Neural progenitor cell (in vitro differentiated cells): ENCODE measurements at regions not wholly inside any gene's neighbourhood (a gene's known extent, or its start where the extent isn't known, plus 50 kb on each side); places are given as distances from the start of the nearest gene placed in this dataset.
A peak's percentile ranks its signal among the peaks of the same experiment; 100 is the strongest.

Experiments
- DNase-seq: peaks from one replicate; pipeline ENCODE4 v3.0.0-alpha.2; 2016; ENCODE audit warnings: low spot score
- H2AFZ ChIP-seq: fragments of 200-600 bp; sonication (generic); replicated peaks from 2 replicates; pipeline ENCODE4 v1.6.1; 2016; ENCODE audit warnings: antibody characterized with exemption
- H3F3A ChIP-seq: fragments of 200-600 bp; sonication (generic); 2 replicates; pipeline ENCODE4 v1.6.1; 2016; ENCODE audit warnings: antibody characterized with exemption, low read depth
- H3K27ac ChIP-seq: fragments of 200-600 bp; sonication (generic); 2 replicates; pipeline ENCODE4 v1.5.1; 2016; ENCODE audit warnings: mild to moderate bottlenecking
- H3K27me3 ChIP-seq: fragments of 200-600 bp; sonication (generic); 2 replicates; pipeline ENCODE4 v1.6.1; 2016; ENCODE audit warnings: mild to moderate bottlenecking, moderate library complexity
- H3K36me3 ChIP-seq: fragments of 200-600 bp; sonication (generic); 2 replicates; pipeline ENCODE4 v1.5.1; 2016
- H3K4me1 ChIP-seq: fragments of 200-600 bp; sonication (generic); 2 replicates; pipeline ENCODE4 v1.6.1; 2016; ENCODE audit warnings: mixed run types
- H3K4me2 ChIP-seq: fragments of 200-600 bp; sonication (generic); 2 replicates; pipeline ENCODE4 v1.6.1; 2016
- H3K4me3 ChIP-seq: fragments of 200-600 bp; sonication (generic); 2 replicates; pipeline ENCODE4 v1.5.1; 2016
- H3K79me2 ChIP-seq: fragments of 200-600 bp; sonication (generic); 2 replicates; pipeline ENCODE4 v1.6.1; 2016; ENCODE audit warnings: low read depth
- H3K9ac ChIP-seq: fragments of 200-600 bp; sonication (generic); 2 replicates; pipeline ENCODE4 v1.6.1; 2016
- H3K9me3 ChIP-seq: fragments of 200-600 bp; sonication (generic); 2 replicates; pipeline ENCODE4 v1.5.1; 2016; ENCODE audit warnings: low read depth
- H4K20me1 ChIP-seq: fragments of 200-600 bp; sonication (generic); 2 replicates; pipeline ENCODE4 v1.6.1; 2016; ENCODE audit warnings: low read depth
- H3K27ac Mint-ChIP-seq: 3 replicates; pipeline ENCODE4 v1.8.0; 2021; ENCODE audit warnings: mixed read lengths
- H3K27me3 Mint-ChIP-seq: 2 replicates; pipeline ENCODE4 v1.8.0; 2022; ENCODE audit warnings: low read depth, mild to moderate bottlenecking, inconsistent platforms, moderate library complexity, mixed read lengths; ENCODE audit not compliant: insufficient read depth
- H3K36me3 Mint-ChIP-seq: 3 replicates; pipeline ENCODE4 v1.8.0; 2021; ENCODE audit warnings: mixed read lengths
- H3K4me1 Mint-ChIP-seq: 3 replicates; pipeline ENCODE4 v1.8.0; 2021; ENCODE audit warnings: mixed read lengths
- H3K4me3 Mint-ChIP-seq: 3 replicates; pipeline ENCODE4 v1.8.0; 2021; ENCODE audit warnings: mild to moderate bottlenecking, moderate library complexity, mixed read lengths
- H3K9me3 Mint-ChIP-seq: 3 replicates; pipeline ENCODE4 v1.8.0; 2020; ENCODE audit warnings: mixed read lengths
- CTCF ChIP-seq: fragments of 200-600 bp; sonication (generic); IDR thresholded peaks from 2 replicates; pipeline ENCODE4 v1.5.1; 2017; ENCODE audit warnings: antibody characterized with exemption, mild to moderate bottlenecking
- EZH2 ChIP-seq: fragments of 200-600 bp; sonication (generic); IDR thresholded peaks from 2 replicates; pipeline ENCODE4 v1.6.1; 2017; ENCODE audit warnings: antibody characterized with exemption, mild to moderate bottlenecking, moderate library complexity
- EZH2phosphoT487 ChIP-seq: fragments of 200-600 bp; sonication (generic); IDR thresholded peaks from 2 replicates; pipeline ENCODE4 v1.6.1; 2017; ENCODE audit warnings: antibody characterized with exemption

DNA sequence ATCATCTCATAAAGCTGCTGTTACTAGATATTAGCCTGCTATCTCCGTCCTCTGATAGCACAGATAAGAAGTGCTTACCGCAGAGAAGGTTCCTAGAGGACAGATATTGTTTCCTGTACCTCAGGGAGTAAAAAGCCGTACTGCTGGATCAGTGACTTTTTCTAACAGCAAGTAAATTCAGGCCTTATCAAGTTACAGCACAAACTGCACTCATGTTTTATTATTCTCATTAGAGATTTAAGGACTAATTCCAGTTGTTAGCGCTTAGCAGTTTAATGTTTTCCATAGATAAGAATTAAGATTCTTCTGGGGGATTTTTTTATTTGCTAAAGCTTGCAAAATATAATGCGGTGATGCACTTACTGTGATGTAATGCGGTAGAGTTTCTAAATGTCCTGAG is 119.0 kb upstream of the OBI1 start:
- Histone ChIP-seq H3K9me3 (no peaks in the 10 kb centered on the region), H3K4me3 (no peak overlapping the region), H3F3A (no peaks in the 10 kb centered on the region), H3K4me1 (peaks cover 15% of the 10 kb centered on the region), H3K27me3 (no peaks in the 10 kb centered on the region), H3K9ac (no peak overlapping the region), H2AFZ (peak overlapping the region; percentile 27), H3K4me2 (no peak overlapping the region), H3K27ac (no peak overlapping the region), H3K36me3 (no peaks in the 10 kb centered on the region), H3K79me2 (no peaks in the 10 kb centered on the region), H4K20me1 (no peaks in the 10 kb centered on the region)
- H3K36me3 Mint-ChIP-seq = no peaks in the 10 kb centered on the region
- no peak for TF ChIP-seq EZH2phosphoT487
- no peak for TF ChIP-seq CTCF
- no peak for TF ChIP-seq EZH2
- no peaks in the 10 kb centered on the region for H3K27me3 Mint-ChIP-seq
- no peak overlapping the region for H3K27ac Mint-ChIP-seq
- H3K9me3 Mint-ChIP-seq = no peaks in the 10 kb centered on the region
- peaks cover 10% of the 10 kb centered on the region for H3K4me1 Mint-ChIP-seq
- no peak for DNase-seq
- no peak overlapping the region for H3K4me3 Mint-ChIP-seq

- Histone ChIP-seq H3F3A (no peaks in the 10 kb centered on the region), H4K20me1 (no peaks in the 10 kb centered on the region), H3K9ac (no peak overlapping the region), H3K36me3 (no peaks in the 10 kb centered on the region), H2AFZ (peak overlapping the region; percentile 27), H3K4me2 (no peak overlapping the region), H3K27me3 (no peaks in the 10 kb centered on the region), H3K4me3 (no peak overlapping the region), H3K79me2 (no peaks in the 10 kb centered on the region), H3K9me3 (no peaks in the 10 kb centered on the region), H3K27ac (no peak overlapping the region), H3K4me1 (peaks cover 15% of the 10 kb centered on the region)
- no peak for TF ChIP-seq CTCF
- TF ChIP-seq EZH2 = no peak
- no peak for TF ChIP-seq EZH2phosphoT487
- DNase-seq = no peak
- H3K4me3 Mint-ChIP-seq = no peak overlapping the region
- H3K4me1 Mint-ChIP-seq = peaks cover 10% of the 10 kb centered on the region
- H3K36me3 Mint-ChIP-seq = no peaks in the 10 kb centered on the region
- H3K27ac Mint-ChIP-seq = no peak overlapping the region
- no peaks in the 10 kb centered on the region for H3K9me3 Mint-ChIP-seq
- no peaks in the 10 kb centered on the region for H3K27me3 Mint-ChIP-seq
Measured at GRCh38 chr13:78777396-78777795, 118.4 kb upstream of the OBI1 start.

DNA sequence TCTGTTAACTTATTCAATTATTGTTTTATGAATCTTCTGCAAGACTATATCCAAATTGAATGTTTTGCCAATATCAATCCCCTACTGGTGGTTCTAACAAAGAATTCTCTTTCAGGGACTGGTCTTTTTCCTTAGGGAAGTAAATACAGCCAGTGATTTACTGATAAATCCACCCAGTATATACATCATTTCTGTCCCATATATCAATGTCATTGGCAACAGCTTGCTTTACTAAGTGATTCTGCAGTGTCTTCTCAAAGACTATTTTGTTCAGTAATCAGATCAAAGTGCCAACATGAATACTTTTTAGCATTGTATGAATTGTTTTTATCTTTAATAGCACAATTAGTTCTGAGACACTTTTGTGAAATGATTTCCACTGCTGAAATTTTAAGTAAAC is 114.0 kb upstream of the OBI1 start:
- Mint-ChIP-seq H3K27ac (no peak overlapping the region), H3K4me3 (no peak overlapping the region), H3K4me1 (peaks cover 10% of the 10 kb centered on the region), H3K36me3 (no peaks in the 10 kb centered on the region), H3K27me3 (no peaks in the 10 kb centered on the region), H3K9me3 (no peaks in the 10 kb centered on the region)
- no peak for DNase-seq
- Histone ChIP-seq H3K27ac (no peak overlapping the region), H3K4me3 (no peak overlapping the region), H2AFZ (no peak overlapping the region), H3K9me3 (no peaks in the 10 kb centered on the region), H3K27me3 (no peaks in the 10 kb centered on the region), H3K36me3 (no peaks in the 10 kb centered on the region), H3K9ac (no peak overlapping the region), H3F3A (no peaks in the 10 kb centered on the region), H3K4me2 (no peak overlapping the region), H4K20me1 (no peaks in the 10 kb centered on the region), H3K4me1 (peaks cover 14% of the 10 kb centered on the region), H3K79me2 (no peaks in the 10 kb centered on the region)
- no peak for TF ChIP-seq EZH2
- TF ChIP-seq CTCF = no peak
- TF ChIP-seq EZH2phosphoT487 = no peak

DNA sequence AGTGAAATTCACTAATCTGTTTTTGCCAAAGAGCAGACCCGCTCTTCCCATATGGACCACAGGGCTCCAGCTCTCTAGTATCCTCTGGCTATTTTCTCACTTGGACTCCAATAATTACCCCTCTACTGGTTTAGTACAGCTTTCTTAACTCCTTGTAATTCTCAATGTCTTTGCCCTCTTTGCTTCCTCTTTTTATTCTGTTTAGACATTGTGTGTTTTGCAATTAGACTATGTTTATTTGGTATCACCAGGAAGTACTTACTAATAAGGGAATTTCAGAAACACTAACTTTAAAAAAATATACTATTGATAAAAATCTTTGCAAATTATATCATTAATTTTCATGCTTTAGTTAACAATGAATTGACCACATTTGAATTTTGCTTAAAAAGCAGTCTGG is 111.6 kb upstream of the OBI1 start:
- no peaks in the 10 kb centered on the region for H3K9me3 Mint-ChIP-seq
- H3K27me3 ChIP-seq = no peaks in the 10 kb centered on the region
- TF ChIP-seq EZH2phosphoT487 (no peak), EZH2 (no peak), CTCF (no peak)
- H3K4me3 Mint-ChIP-seq = no peak overlapping the region
- H3K79me2 ChIP-seq = no peaks in the 10 kb centered on the region
- H3K27ac ChIP-seq = no peak overlapping the region
- no peaks in the 10 kb centered on the region for H4K20me1 ChIP-seq
- H3K4me1 Mint-ChIP-seq = no peaks in the 10 kb centered on the region
- no peak overlapping the region for H3K27ac Mint-ChIP-seq
- H3K9ac ChIP-seq = no peak overlapping the region
- H3K4me1 ChIP-seq = peaks cover 11% of the 10 kb centered on the region
- H3K27me3 Mint-ChIP-seq = no peaks in the 10 kb centered on the region
- no peaks in the 10 kb centered on the region for H3K9me3 ChIP-seq
- no peaks in the 10 kb centered on the region for H3K36me3 ChIP-seq
- no peak overlapping the region for H2AFZ ChIP-seq
- H3F3A ChIP-seq = no peaks in the 10 kb centered on the region
- no peaks in the 10 kb centered on the region for H3K36me3 Mint-ChIP-seq
- H3K4me2 ChIP-seq = no peak overlapping the region
- no peak for DNase-seq
- no peak overlapping the region for H3K4me3 ChIP-seq
